H1 (cell line): ENCODE measurements at regions not wholly inside any gene's neighbourhood (a gene's known extent, or its start where the extent isn't known, plus 50 kb on each side); places are given as distances from the start of the nearest gene placed in this dataset.

Experiments
- CTCF ChIA-PET: fragments of 300-600 bp; sonication (Branson Sonifier 250); formaldehyde crosslinking; loops from one replicate; lab custom pipeline; 2021; ENCODE audit not compliant: partially characterized antibody; lab: Charles Lee
- POLR2A ChIA-PET: fragments of 300-600 bp; sonication (Branson Sonifier 250); formaldehyde crosslinking; loops from one replicate; lab custom pipeline; 2021; ENCODE audit warnings: inconsistent platforms; ENCODE audit not compliant: partially characterized antibody; lab: Charles Lee
- DNase-seq, 2 experiments: peaks; one replicate each; pipeline versions ENCODE4 v3.0.0 to v3.0.0-alpha.2; 2010 to 2022; ENCODE audit warnings: low spot score in 2 of 2, low read depth in 1 of 2, mixed read lengths in 1 of 2
- FAIRE-seq: peaks from 2 replicates; lab custom pipeline; 2011; peaks lifted over from hg19 to GRCh38; lab: Jason Lieb, UNC
- H2AFZ ChIP-seq: 2 replicates; pipeline ENCODE4 v1.8.1; 2012; ENCODE audit warnings: low read length, inconsistent platforms
- H2AK5ac ChIP-seq: 2 replicates; pipeline ENCODE4 v1.6.1; 2013; ENCODE audit warnings: low read depth, low read length
- H2BK120ac ChIP-seq: replicated peaks from 2 replicates; pipeline ENCODE3; 2013; ENCODE audit warnings: low read depth, low read length, inconsistent platforms
- H2BK12ac ChIP-seq: 2 replicates; pipeline ENCODE4 v1.6.1; 2013; ENCODE audit warnings: low read depth, low read length
- H2BK15ac ChIP-seq: 2 replicates; pipeline ENCODE4 v1.6.1; 2013; ENCODE audit warnings: low read length
- H2BK20ac ChIP-seq: 2 replicates; pipeline ENCODE4 v1.6.1; 2013; ENCODE audit warnings: low read length
- H2BK5ac ChIP-seq: 2 replicates; pipeline ENCODE4 v1.6.1; 2013; ENCODE audit warnings: low read depth, low read length
- H3K14ac ChIP-seq: 2 replicates; pipeline ENCODE4 v1.6.1; 2013; ENCODE audit warnings: inconsistent platforms; ENCODE audit not compliant: insufficient read length
- H3K18ac ChIP-seq: 2 replicates; pipeline ENCODE4 v1.6.1; 2013; ENCODE audit warnings: low read length; ENCODE audit errors: extremely low read depth
- H3K23ac ChIP-seq: 2 replicates; pipeline ENCODE4 v1.6.1; 2013; ENCODE audit warnings: inconsistent platforms; ENCODE audit not compliant: insufficient read length
- H3K23me2 ChIP-seq: 2 replicates; pipeline ENCODE4 v1.6.1; 2013; ENCODE audit warnings: low read depth, low read length
- H3K27ac ChIP-seq: 2 replicates; pipeline ENCODE4 v1.6.1; 2011; ENCODE audit warnings: low read depth, low read length, inconsistent platforms
- H3K27me3 ChIP-seq, 4 experiments: replicated peaks in 1 of 4; 1 replicate in 1 of 4; 2 replicates in 3 of 4; pipeline versions ENCODE4 v1.6.1 to v1.8.1; 2011 to 2013; ENCODE audit warnings: low read length in 3 of 4, mild to moderate bottlenecking in 3 of 4, inconsistent platforms in 2 of 4, mixed read lengths in 2 of 4, moderate library complexity in 1 of 4; ENCODE audit not compliant: control insufficient read depth in 3 of 4, insufficient read depth in 3 of 4; ENCODE audit errors: extremely low read depth in 1 of 4
- H3K36me3 ChIP-seq, 4 experiments: 2 replicates each; pipeline versions ENCODE4 v1.6.1 to v1.8.1; 2011 to 2013; ENCODE audit warnings: mild to moderate bottlenecking in 4 of 4, low read length in 3 of 4, moderate library complexity in 2 of 4, control low read depth in 1 of 4, inconsistent platforms in 1 of 4; ENCODE audit not compliant: insufficient read depth in 4 of 4, control insufficient read depth in 2 of 4
- H3K4ac ChIP-seq: replicated peaks from 2 replicates; pipeline ENCODE3; 2013; ENCODE audit warnings: low read length, low read depth, mixed read lengths, inconsistent platforms; ENCODE audit not compliant: insufficient read length
- H3K4me1 ChIP-seq, 4 experiments: replicated peaks in 1 of 4; 1 replicate in 1 of 4; 2 replicates in 3 of 4; pipeline versions ENCODE4 v1.6.1 to v1.8.1; 2011 to 2013; ENCODE audit warnings: low read length in 3 of 4, inconsistent platforms in 2 of 4, mixed read lengths in 1 of 4; ENCODE audit not compliant: insufficient read depth in 4 of 4, control insufficient read depth in 3 of 4
- H3K4me2 ChIP-seq, 2 experiments: 2 replicates each; pipeline versions ENCODE4 v1.6.1 to v1.8.1; 2011 to 2013; ENCODE audit warnings: low read depth in 2 of 2, low read length in 2 of 2, control low read depth in 1 of 2, inconsistent platforms in 1 of 2, mild to moderate bottlenecking in 1 of 2; ENCODE audit not compliant: insufficient read depth in 1 of 2
- H3K4me3 ChIP-seq, 4 experiments: fragments of 200-600, 300-600 bp in 1 of 4; sonication (generic), shearing (Covaris generic), sonication (Bioruptor Twin) in 1 of 4; 2 replicates each; pipeline versions ENCODE4 v1.5.1 to v1.8.1; 2011 to 2016; ENCODE audit warnings: low read length in 4 of 4, low read depth in 3 of 4, control low read depth in 2 of 4, inconsistent platforms in 2 of 4, mild to moderate bottlenecking in 2 of 4, mixed read lengths in 1 of 4, moderate library complexity in 1 of 4; ENCODE audit not compliant: insufficient read depth in 2 of 4; ENCODE audit errors: extremely low read depth in 1 of 4
- H3K56ac ChIP-seq: replicated peaks from 2 replicates; pipeline ENCODE3; 2013; ENCODE audit warnings: low read depth, mild to moderate bottlenecking, mixed read lengths, low read length, inconsistent platforms; ENCODE audit not compliant: insufficient read length
- H3K79me1 ChIP-seq: 2 replicates; pipeline ENCODE4 v1.6.1; 2013; ENCODE audit warnings: low read depth, low read length, control low read depth
- H3K79me2 ChIP-seq, 2 experiments: 2 replicates each; pipeline versions ENCODE4 v1.6.1 to v1.8.1; 2012 to 2013; ENCODE audit warnings: low read length in 2 of 2, mild to moderate bottlenecking in 2 of 2, inconsistent platforms in 1 of 2; ENCODE audit not compliant: insufficient read depth in 2 of 2, control insufficient read depth in 1 of 2
- H3K9ac ChIP-seq, 4 experiments: replicated peaks in 1 of 4; 1 replicate in 1 of 4; 2 replicates in 3 of 4; pipeline versions ENCODE4 v1.6.1 to v1.8.1; 2011 to 2013; ENCODE audit warnings: low read depth in 3 of 4, low read length in 3 of 4, control low read depth in 2 of 4, mild to moderate bottlenecking in 2 of 4, moderate library complexity in 2 of 4, inconsistent platforms in 1 of 4; ENCODE audit errors: extremely low read depth in 1 of 4
- H3K9me3 ChIP-seq, 2 experiments: 2 replicates each; pipeline versions ENCODE4 v1.6.1 to v1.8.1; 2012 to 2013; ENCODE audit warnings: mild to moderate bottlenecking in 2 of 2, moderate library complexity in 2 of 2, control low read depth in 1 of 2, inconsistent platforms in 1 of 2, low read depth in 1 of 2, low read length in 1 of 2, mixed read lengths in 1 of 2; ENCODE audit not compliant: insufficient read depth in 2 of 2
- H4K20me1 ChIP-seq, 2 experiments: replicated peaks in 1 of 2; 2 replicates each; pipeline versions ENCODE3 to v1.8.1; 2011 to 2013; ENCODE audit warnings: inconsistent platforms in 2 of 2, low read length in 2 of 2, mild to moderate bottlenecking in 1 of 2; ENCODE audit not compliant: insufficient read depth in 2 of 2, control insufficient read depth in 1 of 2
- H4K5ac ChIP-seq: 2 replicates; pipeline ENCODE4 v1.6.1; 2013; ENCODE audit warnings: low read length, low read depth, mixed read lengths, inconsistent platforms; ENCODE audit not compliant: insufficient read length
- H4K8ac ChIP-seq: 2 replicates; pipeline ENCODE4 v1.8.0; 2013; ENCODE audit warnings: mild to moderate bottlenecking, moderate library complexity, low read length, inconsistent platforms; ENCODE audit not compliant: insufficient read depth; ENCODE audit errors: extremely low read depth
- H4K91ac ChIP-seq: replicated peaks from 2 replicates; pipeline ENCODE3; 2013; ENCODE audit warnings: low read length, mixed read lengths, inconsistent platforms; ENCODE audit not compliant: insufficient read length
- WGBS, 2 experiments: shearing (Covaris generic) in 1 of 2; methylation state at CpG; one replicate each; pipeline versions ENCODE4 v1.1.6 to v1.1.7; 2013 to 2015; ENCODE audit warnings: low lambda C conversion rate in 2 of 2, mixed read lengths in 2 of 2, inconsistent platforms in 1 of 2, low coverage in 1 of 2, missing lambda C conversion rate in 1 of 2; ENCODE audit not compliant: insufficient replicate concordance in 2 of 2, insufficient coverage in 1 of 2, insufficient read length in 1 of 2; ENCODE audit errors: extremely low coverage in 1 of 2, missing lambda C conversion rate in 1 of 2; 5-methylcytosine and 5-hydroxymethylcytosine counted together
- TF ChIP-seq, protein P1 (sequence below): fragments of 300-600 bp; sonication (generic); IDR thresholded peaks from 2 replicates; pipeline ENCODE4 v1.7.1; 2012; ENCODE audit warnings: low read length, moderate library complexity, mild to moderate bottlenecking, inconsistent platforms; ENCODE audit not compliant: insufficient replicate concordance

DNA sequence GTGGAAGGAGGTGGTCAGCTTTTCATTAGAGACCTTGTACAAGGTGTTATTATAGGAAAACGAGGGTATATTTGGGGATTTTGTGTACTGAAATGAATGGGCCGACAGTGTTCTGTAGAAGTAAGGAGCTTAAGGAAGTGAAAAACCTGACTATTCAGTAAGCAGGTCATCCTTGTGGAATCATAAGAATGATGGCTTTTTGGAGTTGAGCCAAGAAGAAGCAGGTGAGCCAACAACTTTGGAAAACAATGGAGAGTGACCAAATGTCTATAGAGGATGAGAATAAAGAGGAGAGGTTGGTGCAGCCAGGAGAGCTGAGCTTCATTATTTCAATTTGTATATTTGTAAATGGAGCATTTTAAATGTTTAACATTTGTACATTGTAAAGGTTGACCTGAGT lies 595.7 kb downstream of the CCSER2 start:
- H3K23me2 ChIP-seq = no peaks in the 10 kb centered on the region
- H4K91ac ChIP-seq = no peak overlapping the region
- H3K9me3 ChIP-seq = no peaks in the 10 kb centered on the region
- no peak for DNase-seq
- H3K4me3 ChIP-seq = no peak overlapping the region
- H3K79me1 ChIP-seq = no peaks in the 10 kb centered on the region
- WGBS, 2 experiments = 89% methylated on average over 2 of the region's 2 CpGs; no CpG with 5 or more reads in 1 of the 2 experiments
- H3K36me3 ChIP-seq = no peaks in the 10 kb centered on the region
- no peak for FAIRE-seq
- H3K56ac ChIP-seq = no peak overlapping the region
- no peak overlapping the region for H2BK20ac ChIP-seq
- no peak overlapping the region for H3K4ac ChIP-seq
- H4K8ac ChIP-seq = no peak overlapping the region
- H2BK15ac ChIP-seq = no peak overlapping the region
- H3K23ac ChIP-seq = no peak overlapping the region
- no peaks in the 10 kb centered on the region for H3K4me1 ChIP-seq
- no peak overlapping the region for H3K18ac ChIP-seq
- no peak overlapping the region for H3K9ac ChIP-seq
- H2BK120ac ChIP-seq = no peak overlapping the region
- H3K4me2 ChIP-seq = no peak overlapping the region
- H3K79me2 ChIP-seq = no peaks in the 10 kb centered on the region
- no peaks in the 10 kb centered on the region for H3K27me3 ChIP-seq
- CTCF ChIA-PET = no interaction called here
- H2BK12ac ChIP-seq = no peak overlapping the region
- H3K14ac ChIP-seq = no peak overlapping the region
- H2AFZ ChIP-seq = no peak overlapping the region
- no peak overlapping the region for H3K27ac ChIP-seq
- H2BK5ac ChIP-seq = no peak overlapping the region
- H4K20me1 ChIP-seq = no peaks in the 10 kb centered on the region
- POLR2A ChIA-PET = no interaction called here
- H2AK5ac ChIP-seq = no peak overlapping the region
- no peak overlapping the region for H4K5ac ChIP-seq
- TF ChIP-seq, protein P1, sequence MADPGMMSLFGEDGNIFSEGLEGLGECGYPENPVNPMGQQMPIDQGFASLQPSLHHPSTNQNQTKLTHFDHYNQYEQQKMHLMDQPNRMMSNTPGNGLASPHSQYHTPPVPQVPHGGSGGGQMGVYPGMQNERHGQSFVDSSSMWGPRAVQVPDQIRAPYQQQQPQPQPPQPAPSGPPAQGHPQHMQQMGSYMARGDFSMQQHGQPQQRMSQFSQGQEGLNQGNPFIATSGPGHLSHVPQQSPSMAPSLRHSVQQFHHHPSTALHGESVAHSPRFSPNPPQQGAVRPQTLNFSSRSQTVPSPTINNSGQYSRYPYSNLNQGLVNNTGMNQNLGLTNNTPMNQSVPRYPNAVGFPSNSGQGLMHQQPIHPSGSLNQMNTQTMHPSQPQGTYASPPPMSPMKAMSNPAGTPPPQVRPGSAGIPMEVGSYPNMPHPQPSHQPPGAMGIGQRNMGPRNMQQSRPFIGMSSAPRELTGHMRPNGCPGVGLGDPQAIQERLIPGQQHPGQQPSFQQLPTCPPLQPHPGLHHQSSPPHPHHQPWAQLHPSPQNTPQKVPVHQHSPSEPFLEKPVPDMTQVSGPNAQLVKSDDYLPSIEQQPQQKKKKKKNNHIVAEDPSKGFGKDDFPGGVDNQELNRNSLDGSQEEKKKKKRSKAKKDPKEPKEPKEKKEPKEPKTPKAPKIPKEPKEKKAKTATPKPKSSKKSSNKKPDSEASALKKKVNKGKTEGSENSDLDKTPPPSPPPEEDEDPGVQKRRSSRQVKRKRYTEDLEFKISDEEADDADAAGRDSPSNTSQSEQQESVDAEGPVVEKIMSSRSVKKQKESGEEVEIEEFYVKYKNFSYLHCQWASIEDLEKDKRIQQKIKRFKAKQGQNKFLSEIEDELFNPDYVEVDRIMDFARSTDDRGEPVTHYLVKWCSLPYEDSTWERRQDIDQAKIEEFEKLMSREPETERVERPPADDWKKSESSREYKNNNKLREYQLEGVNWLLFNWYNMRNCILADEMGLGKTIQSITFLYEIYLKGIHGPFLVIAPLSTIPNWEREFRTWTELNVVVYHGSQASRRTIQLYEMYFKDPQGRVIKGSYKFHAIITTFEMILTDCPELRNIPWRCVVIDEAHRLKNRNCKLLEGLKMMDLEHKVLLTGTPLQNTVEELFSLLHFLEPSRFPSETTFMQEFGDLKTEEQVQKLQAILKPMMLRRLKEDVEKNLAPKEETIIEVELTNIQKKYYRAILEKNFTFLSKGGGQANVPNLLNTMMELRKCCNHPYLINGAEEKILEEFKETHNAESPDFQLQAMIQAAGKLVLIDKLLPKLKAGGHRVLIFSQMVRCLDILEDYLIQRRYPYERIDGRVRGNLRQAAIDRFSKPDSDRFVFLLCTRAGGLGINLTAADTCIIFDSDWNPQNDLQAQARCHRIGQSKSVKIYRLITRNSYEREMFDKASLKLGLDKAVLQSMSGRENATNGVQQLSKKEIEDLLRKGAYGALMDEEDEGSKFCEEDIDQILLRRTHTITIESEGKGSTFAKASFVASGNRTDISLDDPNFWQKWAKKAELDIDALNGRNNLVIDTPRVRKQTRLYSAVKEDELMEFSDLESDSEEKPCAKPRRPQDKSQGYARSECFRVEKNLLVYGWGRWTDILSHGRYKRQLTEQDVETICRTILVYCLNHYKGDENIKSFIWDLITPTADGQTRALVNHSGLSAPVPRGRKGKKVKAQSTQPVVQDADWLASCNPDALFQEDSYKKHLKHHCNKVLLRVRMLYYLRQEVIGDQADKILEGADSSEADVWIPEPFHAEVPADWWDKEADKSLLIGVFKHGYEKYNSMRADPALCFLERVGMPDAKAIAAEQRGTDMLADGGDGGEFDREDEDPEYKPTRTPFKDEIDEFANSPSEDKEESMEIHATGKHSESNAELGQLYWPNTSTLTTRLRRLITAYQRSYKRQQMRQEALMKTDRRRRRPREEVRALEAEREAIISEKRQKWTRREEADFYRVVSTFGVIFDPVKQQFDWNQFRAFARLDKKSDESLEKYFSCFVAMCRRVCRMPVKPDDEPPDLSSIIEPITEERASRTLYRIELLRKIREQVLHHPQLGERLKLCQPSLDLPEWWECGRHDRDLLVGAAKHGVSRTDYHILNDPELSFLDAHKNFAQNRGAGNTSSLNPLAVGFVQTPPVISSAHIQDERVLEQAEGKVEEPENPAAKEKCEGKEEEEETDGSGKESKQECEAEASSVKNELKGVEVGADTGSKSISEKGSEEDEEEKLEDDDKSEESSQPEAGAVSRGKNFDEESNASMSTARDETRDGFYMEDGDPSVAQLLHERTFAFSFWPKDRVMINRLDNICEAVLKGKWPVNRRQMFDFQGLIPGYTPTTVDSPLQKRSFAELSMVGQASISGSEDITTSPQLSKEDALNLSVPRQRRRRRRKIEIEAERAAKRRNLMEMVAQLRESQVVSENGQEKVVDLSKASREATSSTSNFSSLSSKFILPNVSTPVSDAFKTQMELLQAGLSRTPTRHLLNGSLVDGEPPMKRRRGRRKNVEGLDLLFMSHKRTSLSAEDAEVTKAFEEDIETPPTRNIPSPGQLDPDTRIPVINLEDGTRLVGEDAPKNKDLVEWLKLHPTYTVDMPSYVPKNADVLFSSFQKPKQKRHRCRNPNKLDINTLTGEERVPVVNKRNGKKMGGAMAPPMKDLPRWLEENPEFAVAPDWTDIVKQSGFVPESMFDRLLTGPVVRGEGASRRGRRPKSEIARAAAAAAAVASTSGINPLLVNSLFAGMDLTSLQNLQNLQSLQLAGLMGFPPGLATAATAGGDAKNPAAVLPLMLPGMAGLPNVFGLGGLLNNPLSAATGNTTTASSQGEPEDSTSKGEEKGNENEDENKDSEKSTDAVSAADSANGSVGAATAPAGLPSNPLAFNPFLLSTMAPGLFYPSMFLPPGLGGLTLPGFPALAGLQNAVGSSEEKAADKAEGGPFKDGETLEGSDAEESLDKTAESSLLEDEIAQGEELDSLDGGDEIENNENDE = no peak
